ENCODE measurements at regions not wholly inside any gene's neighbourhood (a gene's known extent, or its start where the extent isn't known, plus 50 kb on each side); places are given as distances from the start of the nearest gene placed in this dataset.

DNA sequence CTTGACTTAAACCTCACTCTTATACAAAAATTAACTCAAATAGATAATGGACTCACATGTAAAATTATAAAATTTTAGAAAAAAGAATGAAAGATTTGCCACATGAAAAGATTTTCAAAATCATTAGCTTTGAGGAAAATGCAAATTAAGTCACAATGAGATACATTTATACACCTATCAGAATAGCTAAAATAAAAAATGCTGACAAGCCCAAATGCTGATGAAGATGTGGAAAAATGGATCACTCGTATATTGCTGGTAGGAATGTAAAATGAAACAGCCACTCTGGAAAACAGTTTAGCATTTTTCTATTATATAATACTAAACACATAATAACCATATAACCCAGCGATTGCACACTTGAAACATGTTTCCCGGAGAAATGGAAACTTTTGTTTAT is 316.2 kb downstream of the ANKRD50 start:
- TF ChIP-seq, protein P1, sequence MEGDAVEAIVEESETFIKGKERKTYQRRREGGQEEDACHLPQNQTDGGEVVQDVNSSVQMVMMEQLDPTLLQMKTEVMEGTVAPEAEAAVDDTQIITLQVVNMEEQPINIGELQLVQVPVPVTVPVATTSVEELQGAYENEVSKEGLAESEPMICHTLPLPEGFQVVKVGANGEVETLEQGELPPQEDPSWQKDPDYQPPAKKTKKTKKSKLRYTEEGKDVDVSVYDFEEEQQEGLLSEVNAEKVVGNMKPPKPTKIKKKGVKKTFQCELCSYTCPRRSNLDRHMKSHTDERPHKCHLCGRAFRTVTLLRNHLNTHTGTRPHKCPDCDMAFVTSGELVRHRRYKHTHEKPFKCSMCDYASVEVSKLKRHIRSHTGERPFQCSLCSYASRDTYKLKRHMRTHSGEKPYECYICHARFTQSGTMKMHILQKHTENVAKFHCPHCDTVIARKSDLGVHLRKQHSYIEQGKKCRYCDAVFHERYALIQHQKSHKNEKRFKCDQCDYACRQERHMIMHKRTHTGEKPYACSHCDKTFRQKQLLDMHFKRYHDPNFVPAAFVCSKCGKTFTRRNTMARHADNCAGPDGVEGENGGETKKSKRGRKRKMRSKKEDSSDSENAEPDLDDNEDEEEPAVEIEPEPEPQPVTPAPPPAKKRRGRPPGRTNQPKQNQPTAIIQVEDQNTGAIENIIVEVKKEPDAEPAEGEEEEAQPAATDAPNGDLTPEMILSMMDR (IDR thresholded peaks at IDR 0.05; ENCODE audit: low read length) = no peak
- no peak for TF ChIP-seq EZH2 (IDR thresholded peaks at IDR 0.05; ENCODE audit: borderline replicate concordance, low read length)
